WTC11 (cell line): ENCODE measurements at regions not wholly inside any gene's neighbourhood (a gene's known extent, or its start where the extent isn't known, plus 50 kb on each side); places are given as distances from the start of the nearest gene placed in this dataset.

Experiments used
- ATAC-seq: fragments of 200-7000 bp; cut with Tn5 transposase; 2 replicates; pipeline ENCODE4 v1.10.0; 2021; ENCODE audit warnings: mild to moderate bottlenecking, moderate library complexity
- CTCF ChIA-PET: fragments of 300-600 bp; sonication (Branson Sonifier 250); formaldehyde crosslinking; loops from one replicate; lab custom pipeline; 2021; ENCODE audit warnings: antibody characterized with exemption; lab: Charles Lee
- POLR2A ChIA-PET: fragments of 350-600 bp; sonication (Branson Sonifier 250); formaldehyde crosslinking; loops from one replicate; lab custom pipeline; 2021; ENCODE audit warnings: antibody characterized with exemption; lab: Charles Lee
- DNase-seq: peaks from one replicate; pipeline ENCODE4 v3.0.0; 2021; ENCODE audit warnings: low spot score
- H3K27ac Mint-ChIP-seq: 2 replicates; pipeline ENCODE4 v1.8.0; 2021; ENCODE audit warnings: mixed read lengths
- H3K27me3 Mint-ChIP-seq: 2 replicates; pipeline ENCODE4 v1.8.0; 2021; ENCODE audit warnings: low read depth, mild to moderate bottlenecking, moderate library complexity, mixed read lengths
- H3K36me3 Mint-ChIP-seq: 2 replicates; pipeline ENCODE4 v1.8.0; 2021; ENCODE audit warnings: mixed read lengths
- H3K4me1 Mint-ChIP-seq: 2 replicates; pipeline ENCODE4 v1.8.0; 2022; ENCODE audit warnings: mixed read lengths
- H3K4me3 Mint-ChIP-seq: 2 replicates; pipeline ENCODE4 v1.8.0; 2021; ENCODE audit warnings: mild to moderate bottlenecking, moderate library complexity, mixed read lengths
- H3K9me3 Mint-ChIP-seq: 2 replicates; pipeline ENCODE4 v1.8.0; 2021; ENCODE audit warnings: mixed read lengths
- ARID4B ChIP-seq: sonication (generic); formaldehyde crosslinking; IDR thresholded peaks from 2 replicates; pipeline ENCODE4 v1.8.0; 2023; ENCODE audit warnings: missing genetic modification reagents, mild to moderate bottlenecking, borderline replicate concordance
- CTCF ChIP-seq: fragments of 200-600 bp; IDR thresholded peaks from 2 replicates; pipeline ENCODE4 v1.8.0; 2022; ENCODE audit warnings: antibody characterized with exemption
- E2F5 ChIP-seq: sonication (generic); formaldehyde crosslinking; IDR thresholded peaks from 2 replicates; pipeline ENCODE4 v1.8.1; 2022; ENCODE audit warnings: mild to moderate bottlenecking, moderate library complexity, missing genetic modification reagents
- ELF4 ChIP-seq: sonication (generic); formaldehyde crosslinking; IDR thresholded peaks from 2 replicates; pipeline ENCODE4 v1.8.1; 2022; ENCODE audit warnings: low read depth, mild to moderate bottlenecking, moderate library complexity, missing genetic modification reagents
- ESRRA ChIP-seq: sonication (generic); formaldehyde crosslinking; IDR thresholded peaks from 2 replicates; pipeline ENCODE4 v1.8.1; 2022; ENCODE audit warnings: mild to moderate bottlenecking, missing genetic modification reagents, borderline replicate concordance
- ETV6 ChIP-seq: sonication (generic); formaldehyde crosslinking; IDR thresholded peaks from 2 replicates; pipeline ENCODE4 v1.8.1; 2022; ENCODE audit warnings: mild to moderate bottlenecking, missing genetic modification reagents
- FOXK1 ChIP-seq: sonication (generic); formaldehyde crosslinking; IDR thresholded peaks from 2 replicates; pipeline ENCODE4 v1.8.0; 2022; ENCODE audit warnings: mild to moderate bottlenecking, moderate library complexity, missing genetic modification reagents
- FOXP1 ChIP-seq: sonication (generic); formaldehyde crosslinking; IDR thresholded peaks from 2 replicates; pipeline ENCODE4 v1.8.0; 2022; ENCODE audit warnings: missing genetic modification reagents, mild to moderate bottlenecking, moderate library complexity, borderline replicate concordance
- IRF1 ChIP-seq: sonication (generic); formaldehyde crosslinking; IDR thresholded peaks from 2 replicates; pipeline ENCODE4 v1.8.0; 2023; ENCODE audit warnings: missing genetic modification reagents
- JUN ChIP-seq: sonication (generic); formaldehyde crosslinking; IDR thresholded peaks from 2 replicates; pipeline ENCODE4 v1.8.0; 2023; ENCODE audit warnings: mild to moderate bottlenecking, missing genetic modification reagents
- KAT7 ChIP-seq: sonication (generic); formaldehyde crosslinking; IDR thresholded peaks from 2 replicates; pipeline ENCODE4 v1.8.1; 2023; ENCODE audit warnings: missing genetic modification reagents, mild to moderate bottlenecking, borderline replicate concordance
- NR1H2 ChIP-seq: sonication (generic); formaldehyde crosslinking; IDR thresholded peaks from 2 replicates; pipeline ENCODE4 v1.9.0; 2021; ENCODE audit warnings: mild to moderate bottlenecking, moderate library complexity, missing genetic modification reagents
- OVOL2 ChIP-seq: fragments of 250-450 bp; sonication (Bioruptor Pico); IDR thresholded peaks from 2 replicates; pipeline ENCODE4 v1.9.0; 2021; ENCODE audit warnings: mild to moderate bottlenecking, borderline replicate concordance
- PRRX2 ChIP-seq: fragments of 250-450 bp; sonication (Bioruptor Pico); IDR thresholded peaks from 2 replicates; pipeline ENCODE4 v1.8.0; 2021; ENCODE audit warnings: mild to moderate bottlenecking
- RORB ChIP-seq: fragments of 250-450 bp; sonication (Bioruptor Pico); IDR thresholded peaks from 2 replicates; pipeline ENCODE4 v1.9.0; 2021; ENCODE audit warnings: mild to moderate bottlenecking
- SMAD4 ChIP-seq: sonication (generic); formaldehyde crosslinking; IDR thresholded peaks from 2 replicates; pipeline ENCODE4 v1.8.0; 2022; ENCODE audit warnings: mild to moderate bottlenecking, missing genetic modification reagents
- SOX15 ChIP-seq: fragments of 250-450 bp; sonication (Bioruptor Pico); IDR thresholded peaks from 2 replicates; pipeline ENCODE4 v1.9.0; 2021; ENCODE audit warnings: mild to moderate bottlenecking
- TEAD1 ChIP-seq: sonication (generic); formaldehyde crosslinking; IDR thresholded peaks from 2 replicates; pipeline ENCODE4 v1.8.0; 2022; ENCODE audit warnings: mild to moderate bottlenecking, missing genetic modification reagents
- TEAD4 ChIP-seq: sonication (generic); formaldehyde crosslinking; IDR thresholded peaks from 2 replicates; pipeline ENCODE4 v1.8.0; 2022; ENCODE audit warnings: mild to moderate bottlenecking, missing genetic modification reagents
- TP53 ChIP-seq: sonication (generic); formaldehyde crosslinking; IDR thresholded peaks from 2 replicates; pipeline ENCODE4 v1.8.1; 2023; ENCODE audit warnings: mild to moderate bottlenecking, missing genetic modification reagents
- USF1 ChIP-seq: sonication (generic); formaldehyde crosslinking; IDR thresholded peaks from 2 replicates; pipeline ENCODE4 v1.8.0; 2022; ENCODE audit warnings: mild to moderate bottlenecking, missing genetic modification reagents
- ZBTB43 ChIP-seq: sonication (generic); formaldehyde crosslinking; IDR thresholded peaks from 2 replicates; pipeline ENCODE4 v1.8.1; 2023; ENCODE audit warnings: mild to moderate bottlenecking, missing genetic modification reagents
- ZNF138 ChIP-seq: sonication (generic); formaldehyde crosslinking; conservative IDR thresholded peaks from 2 replicates; pipeline ENCODE4 v1.8.1; 2022; ENCODE audit warnings: mild to moderate bottlenecking, moderate library complexity, missing genetic modification reagents
- ZNF232 ChIP-seq: sonication (generic); formaldehyde crosslinking; IDR thresholded peaks from 2 replicates; pipeline ENCODE4 v1.8.0; 2022; ENCODE audit warnings: mild to moderate bottlenecking, missing genetic modification reagents
- ZNF263 ChIP-seq: sonication (generic); formaldehyde crosslinking; IDR thresholded peaks from 2 replicates; pipeline ENCODE4 v1.8.1; 2022; ENCODE audit warnings: low read depth, mild to moderate bottlenecking, moderate library complexity, missing genetic modification reagents
- ZNF317 ChIP-seq: sonication (generic); formaldehyde crosslinking; IDR thresholded peaks from 2 replicates; pipeline ENCODE4 v1.8.1; 2023; ENCODE audit warnings: low read depth, mild to moderate bottlenecking, moderate library complexity, missing genetic modification reagents, borderline replicate concordance
- ZNF396 ChIP-seq: fragments of 250-450 bp; sonication (Bioruptor Pico); IDR thresholded peaks from 2 replicates; pipeline ENCODE4 v1.8.0; 2021; ENCODE audit warnings: mild to moderate bottlenecking, moderate library complexity, borderline replicate concordance
- ZNF671 ChIP-seq: fragments of 250-450 bp; sonication (Bioruptor Pico); IDR thresholded peaks from 2 replicates; pipeline ENCODE4 v1.8.0; 2021; ENCODE audit warnings: mild to moderate bottlenecking

- TF ChIP-seq USF1 = no peak
- peak; percentile 88 for TF ChIP-seq FOXK1 (CRISPR knock-in tag)
- 0 out of 2 replicates have a peak, but pooled peaks have one; percentile 81 for TF ChIP-seq ZNF232 (CRISPR knock-in tag)
- TF ChIP-seq NR1H2 (CRISPR knock-in tag) = no peak
- no peak for TF ChIP-seq ZNF138
- TF ChIP-seq E2F5 (CRISPR knock-in tag) = no peak
- TF ChIP-seq ZNF263 (CRISPR knock-in tag) = no peak
- TF ChIP-seq ETV6 (CRISPR knock-in tag) = peak; percentile 85
- no peak for TF ChIP-seq OVOL2 (CRISPR knock-in tag)
- TF ChIP-seq TP53 (CRISPR knock-in tag) = no peak
- TF ChIP-seq TEAD4 (CRISPR knock-in tag) = 0 out of 2 replicates have a peak, but pooled peaks have one; percentile 60
- TF ChIP-seq ZBTB43 (CRISPR knock-in tag) = no peak
- TF ChIP-seq ZNF317 (CRISPR knock-in tag) = no peak
Measured at GRCh38 chr4:188399834-188400233, 260.6 kb downstream of the TRIML1 start (continued).

GRCh38 chr4:188400451-188400850 lies 261.2 kb downstream of the TRIML1 start:
- Mint-ChIP-seq H3K4me3 (no peak overlapping the region), H3K9me3 (no peaks in the 10 kb centered on the region), H3K27me3 (no peaks in the 10 kb centered on the region), H3K36me3 (peaks cover 9% of the 10 kb centered on the region), H3K27ac (peak overlapping the region; percentile 99), H3K4me1 (peaks cover 56% of the 10 kb centered on the region)
- POLR2A ChIA-PET = no interaction called here
- ATAC-seq (no peak), DNase-seq (no peak)
- CTCF ChIA-PET = interaction anchor here (0.9 to 2.3 kb wide), 4 partner anchors 12 to 58 kb away, joined by 3 to 9 read pairs (median 4); no protein-coding TSS in a partner anchor
- TF ChIP-seq ZNF671 (CRISPR knock-in tag) = no peak
- TF ChIP-seq ZBTB43 (CRISPR knock-in tag) = no peak
- no peak for TF ChIP-seq FOXP1 (CRISPR knock-in tag)
- no peak for TF ChIP-seq ZNF396
- TF ChIP-seq ESRRA (CRISPR knock-in tag) = no peak
- no peak for TF ChIP-seq CTCF
- TF ChIP-seq RORB (CRISPR knock-in tag) = no peak
- TF ChIP-seq ETV6 (CRISPR knock-in tag) = no peak
- TF ChIP-seq SMAD4 (CRISPR knock-in tag) = no peak
- no peak for TF ChIP-seq ARID4B (CRISPR knock-in tag)
- TF ChIP-seq ELF4 (CRISPR knock-in tag) = no peak
- no peak for TF ChIP-seq IRF1 (CRISPR knock-in tag)
- TF ChIP-seq SOX15 = no peak
- no peak for TF ChIP-seq JUN (CRISPR knock-in tag)
- TF ChIP-seq KAT7 = no peak
- no peak for TF ChIP-seq TEAD1 (CRISPR knock-in tag)
- TF ChIP-seq PRRX2 = no peak
